Effector memory CD8-positive, alpha-beta T cell (primary cell): ENCODE measurements at regions not wholly inside any gene's neighbourhood (a gene's known extent, or its start where the extent isn't known, plus 50 kb on each side); places are given as distances from the start of the nearest gene placed in this dataset.

ENCODE experiments used
- ATAC-seq: fragments of 150-1000 bp; cut with Tn5 transposase; replicated peaks from 2 replicates; pipeline ENCODE4 v1.10.0; 2021; ENCODE audit warnings: mild to moderate bottlenecking, moderate library complexity
- DNase-seq, 3 experiments: peaks; one replicate each; pipeline ENCODE4 v3.0.0; 2021
- H3K27ac Mint-ChIP-seq, 2 donors: one replicate each; pipeline ENCODE4 v1.8.0; 2022; ENCODE audit warnings: mild to moderate bottlenecking in 2 of 2, mixed read lengths in 2 of 2, moderate library complexity in 2 of 2
- H3K27me3 Mint-ChIP-seq, 2 donors: one replicate each; pipeline ENCODE4 v1.8.0; 2022; ENCODE audit warnings: mixed read lengths in 2 of 2
- H3K36me3 Mint-ChIP-seq: one replicate; pipeline ENCODE4 v1.8.0; 2022; ENCODE audit warnings: mild to moderate bottlenecking, moderate library complexity, mixed read lengths; ENCODE audit not compliant: insufficient read depth
- H3K4me1 Mint-ChIP-seq, 2 donors: one replicate each; pipeline ENCODE4 v1.8.0; 2022; ENCODE audit warnings: low read depth in 2 of 2, mixed read lengths in 2 of 2
- H3K4me3 Mint-ChIP-seq, 2 donors: one replicate each; pipeline ENCODE4 v1.8.0; 2022; ENCODE audit warnings: mild to moderate bottlenecking in 2 of 2, mixed read lengths in 2 of 2, moderate library complexity in 2 of 2
- H3K9me3 Mint-ChIP-seq, 2 donors: one replicate each; pipeline ENCODE4 v1.8.0; 2022; ENCODE audit warnings: mixed read lengths in 2 of 2

GRCh38 chr21:41110664-41111063 lies 57.3 kb upstream of the BACE2 start:
- H3K4me3 Mint-ChIP-seq: no peak overlapping the region
- DNase-seq (no peak), ATAC-seq (no peak)
- H3K27ac Mint-ChIP-seq: no peak overlapping the region
- H3K27me3 Mint-ChIP-seq: peaks cover 23 to 31% of the 10 kb centered on the region in 2 donors
- peaks cover 5 to 16% of the 10 kb centered on the region in 2 donors for H3K4me1 Mint-ChIP-seq
- no peaks in the 10 kb centered on the region for H3K36me3 Mint-ChIP-seq
- no peaks in the 10 kb centered on the region for H3K9me3 Mint-ChIP-seq

- Mint-ChIP-seq H3K27ac (peak overlapping the region in 1 of 2 donors; percentile 21), H3K27me3 (peaks cover 23 to 30% of the 10 kb centered on the region in 2 donors), H3K4me1 (peaks cover 5 to 16% of the 10 kb centered on the region in 2 donors), H3K36me3 (no peaks in the 10 kb centered on the region), H3K9me3 (no peaks in the 10 kb centered on the region), H3K4me3 (peak overlapping the region; percentile 54 to 59)
- DNase-seq: no peak
- no peak for ATAC-seq
These were observed 56.3 kb upstream of the BACE2 start for GRCh38 chr21:41111681-41112080.

GRCh38 chr21:41112740-41113692 lies 54.9 kb upstream of the BACE2 start:
- Mint-ChIP-seq H3K36me3 (no peaks in the 10 kb centered on the region), H3K4me3 (peak overlapping the region; percentile 54 to 59), H3K27me3 (peaks cover 23 to 28% of the 10 kb centered on the region in 2 donors), H3K27ac (peak overlapping the region in 1 of 2 donors; percentile 13), H3K4me1 (peaks cover 5 to 16% of the 10 kb centered on the region in 2 donors), H3K9me3 (no peaks in the 10 kb centered on the region)
- ATAC-seq (no peak), DNase-seq (no peak)

GRCh38 chr21:41115851-41116250 lies 52.1 kb upstream of the BACE2 start:
- Mint-ChIP-seq H3K27me3 (peaks cover 4 to 8% of the 10 kb centered on the region in 2 donors), H3K27ac (no peak overlapping the region)

More at GRCh38 chr21:41115851-41116250, 52.1 kb upstream of the BACE2 start:
- no peak for DNase-seq
- H3K36me3 Mint-ChIP-seq: no peaks in the 10 kb centered on the region
- H3K9me3 Mint-ChIP-seq: no peaks in the 10 kb centered on the region
- ATAC-seq: no peak
- peaks cover 5 to 16% of the 10 kb centered on the region in 2 donors for H3K4me1 Mint-ChIP-seq
- H3K4me3 Mint-ChIP-seq: no peak overlapping the region
